HG03378 (cell line): ENCODE measurements at regions not wholly inside any gene's neighbourhood (a gene's known extent, or its start where the extent isn't known, plus 50 kb on each side); places are given as distances from the start of the nearest gene placed in this dataset.

ENCODE experiments used
- ATAC-seq: cut with Tn5 transposase; IDR thresholded peaks from one replicate; pipeline ENCODE4 v1.9.1; 2021; ENCODE audit warnings: mild to moderate bottlenecking, moderate library complexity; ENCODE audit not compliant: unreplicated experiment

DNA sequence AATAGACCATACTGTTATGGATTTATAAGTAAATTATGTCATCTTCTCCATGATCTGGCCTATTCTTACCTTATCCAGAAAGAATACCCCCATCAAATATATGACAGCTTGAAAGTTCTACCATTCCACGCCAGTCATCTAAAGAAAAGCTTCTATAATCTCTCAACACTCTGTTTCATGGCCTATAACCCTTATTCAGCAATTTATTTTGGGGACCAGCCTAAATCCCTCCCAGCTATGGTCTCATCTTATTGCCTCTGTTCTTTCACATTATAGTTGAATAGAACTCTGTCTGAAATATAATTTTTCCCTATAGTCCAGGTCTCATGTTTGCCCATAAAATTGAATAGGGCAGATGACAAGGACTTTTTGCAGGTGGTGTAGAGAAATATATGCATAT lies 2387.6 kb upstream of the WWC1 start:
- no peak for ATAC-seq

DNA sequence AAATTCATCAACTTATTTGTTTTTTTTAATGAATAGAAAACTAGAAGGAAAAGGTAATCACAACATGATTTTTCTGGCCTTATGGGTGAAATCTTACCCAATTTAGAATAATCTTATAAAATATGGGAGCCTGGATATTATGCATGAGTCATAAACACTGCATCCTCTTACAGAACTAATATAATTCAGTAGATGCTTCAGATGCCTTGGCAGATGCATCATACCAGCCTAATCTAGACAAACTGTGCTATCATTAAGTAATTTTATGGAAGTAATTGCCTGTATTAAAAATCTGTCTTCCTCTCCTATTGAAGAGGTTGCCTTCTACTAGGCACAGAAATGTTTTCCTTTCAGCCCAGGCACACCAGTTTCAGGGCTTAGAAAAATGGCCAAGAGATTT lies 2384.6 kb upstream of the WWC1 start:
- ATAC-seq = no peak

DNA sequence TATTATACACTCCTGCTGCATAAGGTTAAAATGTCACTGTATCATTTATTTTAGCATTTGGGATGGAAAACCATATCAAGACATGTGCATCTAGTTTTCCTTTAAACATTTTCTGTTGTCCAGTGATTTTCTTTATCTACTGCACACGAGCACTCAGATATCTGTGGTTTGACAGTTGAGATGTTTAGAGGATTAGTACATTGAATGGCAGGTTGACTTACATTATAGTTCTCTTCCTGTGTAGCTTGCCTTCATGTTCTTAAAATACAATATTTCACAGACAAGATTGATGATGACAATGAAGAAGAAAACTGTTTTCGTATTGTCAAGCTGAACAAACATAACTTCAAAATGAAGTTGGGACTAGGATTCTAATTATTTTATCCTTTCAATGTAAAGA lies 2378.4 kb upstream of the WWC1 start:
- ATAC-seq = no peak

DNA sequence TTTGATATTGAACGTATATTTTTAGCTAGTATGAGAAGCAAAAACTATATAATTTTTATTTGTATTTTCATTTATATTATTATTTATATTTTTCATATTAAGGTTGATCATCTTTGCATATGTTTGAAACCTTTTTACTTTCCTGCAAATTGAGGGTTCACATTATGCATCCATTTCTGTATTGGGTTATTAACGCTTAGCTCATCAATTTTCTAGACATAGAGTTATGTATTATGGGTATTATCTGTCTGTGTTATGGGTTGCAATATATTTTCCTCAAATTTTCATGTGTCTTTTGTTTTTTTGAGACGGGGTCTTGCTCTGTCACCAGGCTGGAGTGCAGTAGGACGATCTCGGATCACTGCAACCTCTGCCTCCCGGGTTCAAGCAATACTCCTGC lies 2377.0 kb upstream of the WWC1 start:
- no peak for ATAC-seq

DNA sequence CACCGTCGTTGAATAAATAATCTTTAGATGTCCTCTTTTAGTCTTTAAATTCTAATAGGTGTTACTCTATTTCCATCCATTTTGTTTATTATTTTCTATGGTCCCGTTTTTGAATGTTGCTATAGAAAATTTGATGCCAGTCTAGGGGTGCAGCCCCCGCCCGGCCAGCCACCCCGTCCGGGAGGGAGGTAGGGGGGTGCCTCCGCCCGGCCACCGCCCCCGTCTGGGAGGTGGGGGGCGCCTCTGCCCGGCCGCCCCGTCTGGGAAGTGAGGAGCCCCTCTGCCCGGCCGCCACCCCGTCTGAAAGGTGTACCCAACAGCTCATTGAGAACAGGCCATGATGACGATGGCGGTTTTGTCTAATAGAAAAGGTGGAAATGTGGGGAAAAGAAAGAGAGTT lies 2372.2 kb upstream of the WWC1 start:
- ATAC-seq = no peak

DNA sequence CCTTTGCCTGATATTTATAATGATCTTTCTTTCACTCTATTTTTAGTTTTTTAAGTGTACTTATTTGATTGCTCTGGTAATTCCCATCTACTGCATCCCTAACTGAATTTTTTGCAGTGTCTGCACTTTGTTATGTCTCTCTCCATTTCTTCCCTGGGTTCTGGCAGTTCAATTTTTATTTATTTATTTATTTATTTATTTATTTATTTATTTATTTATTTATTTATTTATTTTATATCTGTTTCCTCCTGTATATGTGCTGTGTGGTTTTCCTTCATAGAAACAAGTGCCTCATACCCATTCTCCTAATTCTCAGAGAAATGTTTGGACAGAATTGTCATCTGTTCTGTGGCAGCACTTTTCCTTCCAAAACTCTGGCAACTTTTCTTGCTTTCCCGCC lies 2370.8 kb upstream of the WWC1 start:
- ATAC-seq = no peak

DNA sequence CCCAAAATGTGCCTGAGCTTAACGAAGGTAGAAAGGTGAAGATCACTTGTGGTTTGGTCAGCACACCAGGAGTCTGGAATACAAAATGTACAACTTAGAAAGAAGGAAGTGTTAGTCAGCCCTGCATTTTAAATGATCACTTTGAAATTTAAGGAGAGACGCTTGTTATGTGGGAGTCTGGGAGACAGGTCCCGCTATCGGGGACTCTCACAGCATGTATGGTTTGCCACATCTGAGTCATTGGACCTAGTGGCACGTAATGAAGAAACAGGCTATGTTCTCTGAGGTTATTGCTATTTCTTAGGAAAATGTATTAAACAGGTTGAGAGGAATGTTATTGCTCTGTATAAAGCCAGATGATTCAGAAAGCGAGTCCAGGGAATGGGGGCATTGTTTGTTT lies 2362.5 kb upstream of the WWC1 start:
- ATAC-seq = no peak

DNA sequence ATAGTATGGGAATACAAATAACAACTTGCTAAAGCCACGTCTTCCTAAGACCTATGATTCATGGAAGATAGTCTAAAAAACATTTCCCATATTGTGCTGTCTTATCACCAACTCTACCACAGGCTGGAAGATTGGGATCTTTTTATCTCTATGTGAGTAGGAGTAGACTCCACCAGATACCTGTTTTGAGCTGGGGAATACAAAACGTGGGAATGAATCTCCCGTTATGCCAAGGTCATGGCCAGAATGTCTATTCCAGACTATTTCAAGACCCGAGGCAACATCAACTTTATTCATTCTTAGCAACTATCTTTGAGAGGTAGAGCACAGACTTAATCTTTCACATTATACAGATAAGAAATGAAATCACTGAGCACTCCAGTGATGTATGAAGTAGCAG lies 2350.9 kb upstream of the WWC1 start:
- no peak for ATAC-seq

DNA sequence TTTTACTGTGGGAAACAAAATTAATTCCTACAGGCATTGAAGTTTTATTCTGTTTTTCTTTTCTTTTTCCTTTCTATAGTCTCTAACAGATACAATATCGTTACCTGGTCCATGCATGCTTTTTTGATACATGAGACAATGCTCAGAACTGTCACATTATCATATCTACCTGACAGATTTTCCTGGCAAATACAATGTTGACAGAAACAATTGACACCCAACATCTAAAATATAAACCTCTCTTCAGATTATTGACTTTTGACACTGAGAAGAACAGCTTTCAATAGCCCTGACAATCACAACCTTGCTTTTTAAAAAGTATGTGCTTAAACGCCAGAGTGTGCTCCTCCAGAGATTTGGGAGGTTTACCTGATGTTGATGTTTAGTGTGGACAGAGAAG lies 2334.6 kb upstream of the WWC1 start:
- no peak for ATAC-seq

DNA sequence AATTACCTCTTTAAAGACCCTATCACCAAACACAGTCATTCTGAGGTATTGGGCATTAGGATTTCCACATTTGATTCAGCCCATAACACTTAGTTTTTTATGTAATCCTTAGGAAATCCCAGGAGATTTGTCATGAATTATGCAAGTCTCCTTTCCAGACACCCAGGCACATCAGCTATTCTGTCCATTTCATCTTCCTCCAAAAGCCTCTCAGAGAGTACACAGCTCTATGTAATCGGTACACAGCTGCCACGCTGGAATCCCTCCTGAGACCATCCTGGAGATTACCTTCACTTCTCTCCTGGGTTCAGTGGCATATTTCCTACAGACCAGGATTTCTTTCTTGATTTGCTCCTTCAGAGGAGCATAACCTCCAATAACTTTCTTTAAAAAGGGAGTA lies 2309.8 kb upstream of the WWC1 start:
- no peak for ATAC-seq

DNA sequence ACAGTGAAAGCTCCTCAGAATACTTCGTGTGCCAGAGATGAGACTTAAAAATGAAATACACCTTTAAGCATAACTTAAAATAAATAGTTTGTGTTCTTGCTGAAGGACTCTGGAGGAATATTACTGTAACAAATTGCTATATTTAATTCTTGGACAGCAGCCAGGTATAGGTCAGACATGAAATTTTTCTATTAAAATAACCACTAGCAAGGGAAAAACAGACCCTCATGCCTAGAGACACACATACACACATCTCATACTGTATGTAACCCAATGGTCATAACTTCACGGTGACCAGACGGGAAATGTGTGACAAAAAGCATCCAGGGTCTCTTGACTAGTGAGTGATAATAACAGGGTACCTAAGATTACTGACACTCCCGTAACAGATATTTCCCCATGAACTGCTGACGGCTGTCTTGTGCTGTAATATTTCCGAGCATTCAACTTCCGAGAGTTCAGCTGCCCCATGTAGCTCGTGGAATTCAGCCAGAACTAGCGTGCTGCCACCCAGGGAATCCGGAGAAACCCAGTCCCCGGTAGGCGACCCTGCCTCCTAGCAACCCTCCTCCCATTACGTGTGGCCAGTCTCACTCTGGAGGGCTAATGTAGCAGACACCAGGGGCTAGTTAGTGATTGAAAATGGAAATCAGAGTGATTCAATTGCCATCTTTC lies 2295.1 kb upstream of the WWC1 start:
- no peak for ATAC-seq

DNA sequence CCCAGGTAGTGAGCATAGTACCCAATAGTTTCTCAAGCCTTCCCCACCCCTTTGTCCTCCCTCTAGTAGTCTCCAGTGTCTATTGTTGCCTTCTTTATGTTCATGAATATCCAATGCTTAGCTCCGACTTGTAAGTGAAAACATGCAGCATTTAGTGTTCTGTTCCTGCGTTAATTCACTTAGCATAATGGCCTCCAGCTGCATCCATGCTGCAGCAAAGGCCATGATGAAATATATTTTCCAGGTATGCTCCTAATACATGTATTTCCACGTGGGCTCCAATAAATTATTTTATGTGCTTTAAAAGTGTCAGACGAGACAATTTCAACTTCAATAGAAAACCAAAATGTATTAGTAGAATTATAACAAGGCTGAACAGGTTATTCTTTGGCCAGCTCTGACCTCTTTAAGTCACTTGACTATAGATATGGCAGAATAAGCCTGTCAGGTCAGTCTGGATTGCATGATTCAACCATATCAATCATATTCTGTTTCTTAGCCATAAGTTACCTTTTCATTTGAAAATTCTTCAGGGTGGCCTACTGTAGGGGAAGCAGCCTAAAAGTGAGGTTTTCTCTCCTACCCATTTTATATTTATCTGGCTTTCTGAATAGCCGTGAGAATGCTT lies 2291.6 kb upstream of the WWC1 start:
- ATAC-seq = no peak

DNA sequence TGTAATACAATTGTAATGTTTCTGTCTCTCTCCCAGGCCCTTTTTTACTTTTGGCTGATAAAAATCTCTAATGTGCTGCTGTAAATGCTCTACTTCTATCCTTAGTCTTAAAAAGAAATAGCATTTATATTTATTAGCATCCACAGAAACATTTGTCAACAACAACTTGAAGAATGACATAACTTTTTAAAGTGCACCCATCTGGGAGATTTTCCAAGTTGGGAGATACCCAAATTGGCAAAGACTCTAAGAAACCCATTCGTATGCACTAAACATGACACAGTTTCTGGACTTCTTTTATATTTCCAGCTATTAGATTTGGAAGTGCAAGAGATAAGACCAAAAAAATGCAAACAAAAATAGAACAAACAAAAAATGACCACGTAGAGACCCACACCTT lies 2287.4 kb upstream of the WWC1 start:
- no peak for ATAC-seq

DNA sequence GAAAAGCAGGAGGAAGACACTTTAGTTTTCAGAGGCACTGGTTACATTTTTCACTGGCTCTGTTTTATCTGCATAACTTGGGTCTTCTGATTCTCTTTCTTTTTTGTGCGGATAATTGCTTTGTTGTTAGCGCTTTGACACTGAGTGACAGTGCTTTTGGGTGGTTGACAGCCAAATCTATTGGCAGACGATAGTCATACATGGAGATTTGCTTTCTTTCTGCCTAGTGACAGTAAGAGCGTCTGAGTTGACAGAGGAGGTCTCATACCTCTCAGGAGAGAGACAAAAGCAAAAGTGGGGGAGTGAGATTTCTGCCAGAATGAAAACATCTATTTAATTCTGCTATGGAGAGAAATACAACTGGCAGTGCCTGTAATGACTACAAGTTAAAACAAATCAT lies 2278.0 kb upstream of the WWC1 start:
- ATAC-seq = no peak

DNA sequence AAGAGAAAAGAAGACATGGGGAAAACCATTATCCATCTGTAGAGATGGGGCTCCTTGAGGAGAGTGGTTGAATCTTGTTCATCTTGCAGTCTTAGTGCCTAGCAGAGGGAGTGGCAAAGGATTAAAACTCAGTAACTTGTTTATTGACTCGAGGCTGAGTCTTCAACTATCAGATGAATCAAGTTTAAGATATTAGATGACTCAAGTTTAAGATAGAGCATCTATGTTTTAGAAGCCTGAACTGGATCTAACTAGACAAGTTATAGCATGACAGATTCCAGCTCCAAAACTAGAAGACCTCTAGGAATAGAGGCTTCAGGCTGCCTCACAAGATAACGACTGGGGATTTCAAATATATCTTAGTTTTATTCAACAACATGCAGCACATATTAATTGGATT lies 2277.2 kb upstream of the WWC1 start:
- ATAC-seq = no peak

DNA sequence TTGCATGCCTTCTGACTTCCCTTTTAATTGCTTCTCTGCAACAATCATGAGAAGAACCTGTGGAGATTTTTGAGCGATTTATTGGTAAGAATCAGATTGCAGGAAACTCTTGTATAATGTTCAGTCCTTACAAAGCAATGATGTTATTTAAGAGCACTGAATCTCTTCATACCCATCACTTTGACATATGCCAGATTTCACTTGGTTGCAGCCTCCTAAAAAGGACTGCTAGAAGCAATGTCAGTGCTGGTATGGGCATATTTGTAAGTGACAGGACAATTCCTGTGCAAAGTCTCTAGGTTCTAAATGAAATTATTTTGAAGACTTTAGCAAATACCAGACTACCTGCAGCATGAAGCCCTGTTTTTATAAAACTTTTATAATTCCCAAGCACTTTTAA lies 2272.7 kb upstream of the WWC1 start:
- no peak for ATAC-seq

DNA sequence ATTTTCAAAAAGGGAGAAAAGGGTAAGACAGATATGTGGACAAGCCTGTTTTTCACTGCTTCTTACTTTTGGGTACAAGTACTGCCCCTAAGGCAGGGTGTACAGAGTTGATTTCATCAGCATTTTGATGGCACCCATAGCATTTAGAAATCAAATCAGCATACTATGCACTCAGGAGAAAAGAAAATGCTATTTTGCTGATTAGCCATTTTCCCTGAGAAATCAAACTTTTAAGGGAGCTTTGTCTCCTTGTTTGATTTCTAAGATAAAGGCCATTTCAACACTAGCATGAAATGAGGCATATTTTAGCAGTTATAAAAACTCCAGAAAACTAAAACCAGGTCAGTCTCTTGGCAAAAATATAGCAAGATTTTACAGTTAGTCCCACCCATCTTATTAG lies 2269.4 kb upstream of the WWC1 start:
- ATAC-seq = no peak

DNA sequence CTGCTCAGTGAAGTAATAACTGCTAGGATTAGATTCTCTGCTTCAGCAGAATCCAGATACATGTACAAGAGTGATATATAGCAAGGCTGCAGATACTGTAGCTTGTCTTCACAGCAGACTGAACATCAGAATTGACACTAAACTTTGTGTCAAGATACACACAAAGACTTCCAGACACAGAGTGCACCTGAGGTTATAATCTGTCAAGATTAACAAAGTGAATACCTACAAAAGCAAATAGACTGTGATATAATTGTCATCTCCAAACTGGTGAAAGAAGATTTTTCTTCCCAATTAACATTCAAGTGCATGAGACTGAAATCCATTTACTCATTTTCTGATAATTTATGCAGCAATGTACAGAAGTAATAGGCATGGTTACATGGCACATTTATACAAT lies 2266.5 kb upstream of the WWC1 start:
- ATAC-seq = no peak

DNA sequence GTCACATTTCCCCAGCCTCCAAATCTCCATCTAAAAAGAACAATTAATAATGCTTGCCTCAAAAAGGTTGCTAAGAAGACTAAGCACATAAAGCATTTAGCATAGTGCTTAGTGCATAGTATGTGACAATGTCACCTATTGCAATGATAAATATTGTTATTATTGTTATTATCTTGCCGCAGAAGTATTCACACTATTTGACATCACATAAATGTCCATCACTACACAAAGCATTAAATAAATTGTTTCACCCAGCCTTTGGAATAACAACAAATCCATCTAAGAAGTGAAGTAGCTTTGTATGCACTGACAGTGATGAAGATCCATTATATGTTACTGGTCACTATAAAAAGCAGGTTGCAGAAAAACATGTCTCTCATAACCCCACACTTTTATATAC lies 2263.9 kb upstream of the WWC1 start:
- no peak for ATAC-seq

DNA sequence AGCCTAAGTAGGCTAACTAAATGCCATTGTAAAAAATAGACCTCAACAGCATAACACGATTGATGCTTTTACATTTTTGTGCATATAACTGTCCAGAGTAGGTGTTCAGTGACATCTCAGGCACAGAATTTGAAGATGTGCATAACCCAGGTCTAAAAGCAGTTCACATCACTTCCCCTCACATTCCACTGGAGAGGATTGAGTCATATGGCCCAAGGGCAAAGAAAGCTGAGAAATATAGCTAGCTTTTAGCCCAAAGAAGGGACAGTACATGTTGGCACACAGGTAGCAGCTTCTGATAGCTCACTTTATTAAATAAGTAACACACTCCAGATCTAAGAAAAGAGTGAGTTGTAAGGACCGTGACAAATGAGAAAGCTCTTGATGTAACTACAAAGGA lies 2259.5 kb upstream of the WWC1 start:
- ATAC-seq = no peak

DNA sequence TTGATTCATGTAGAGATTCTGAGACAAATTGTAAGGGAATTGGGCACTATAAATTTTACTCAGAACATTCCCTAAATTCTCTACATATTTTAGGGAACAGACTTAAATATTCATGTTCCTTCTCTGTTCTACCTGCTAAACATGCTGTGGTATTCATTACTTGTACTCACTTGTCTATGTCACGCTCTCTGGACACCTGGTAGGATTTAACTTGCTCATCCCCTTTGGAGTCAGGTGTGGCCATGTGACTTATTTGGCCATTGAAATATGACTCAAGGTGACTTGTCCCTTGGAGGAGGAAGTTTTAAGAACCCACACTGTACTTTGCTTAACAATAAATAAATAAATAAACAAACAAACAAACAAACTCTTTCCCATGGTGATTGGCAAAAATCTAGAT lies 2258.8 kb upstream of the WWC1 start:
- no peak for ATAC-seq

DNA sequence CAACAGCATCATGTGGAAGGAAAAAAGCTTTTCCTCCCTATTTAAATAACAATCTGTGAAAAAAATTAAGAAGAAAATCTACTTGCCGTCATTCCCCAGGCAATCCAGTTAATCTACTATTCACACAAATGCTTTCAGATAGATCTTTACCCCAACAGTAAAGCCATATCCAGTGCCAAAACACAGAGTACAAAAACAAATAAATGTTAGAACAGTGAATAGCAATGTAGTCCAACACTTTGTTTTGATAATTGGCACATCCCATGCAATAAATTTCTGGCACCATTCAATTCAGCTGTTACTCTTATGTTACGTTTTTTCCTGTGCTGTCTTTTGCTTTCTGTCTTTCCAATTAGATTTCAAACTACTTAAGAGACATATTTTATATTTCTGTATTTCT lies 2245.5 kb upstream of the WWC1 start:
- no peak for ATAC-seq

DNA sequence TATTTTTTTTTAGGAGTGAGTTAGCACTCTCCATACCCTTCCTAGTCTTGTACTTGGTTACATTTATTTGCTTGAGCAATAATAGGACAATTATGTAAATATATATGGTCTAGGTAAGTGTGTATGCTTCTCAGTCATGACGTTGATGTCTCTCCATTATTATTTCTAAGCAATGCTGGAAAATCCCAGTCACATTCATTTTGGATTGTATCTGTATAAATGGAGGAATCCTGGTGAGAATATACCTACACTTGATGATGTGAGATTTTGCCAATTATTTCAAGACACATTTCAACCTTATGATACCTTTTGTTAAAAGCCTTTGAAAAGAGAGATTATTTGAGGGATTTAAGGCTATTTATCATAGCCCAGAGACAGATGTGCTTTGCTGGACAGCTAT lies 2244.5 kb upstream of the WWC1 start:
- no peak for ATAC-seq
